HT1080 (cell line): ENCODE measurements at regions not wholly inside any gene's neighbourhood (a gene's known extent, or its start where the extent isn't known, plus 50 kb on each side); places are given as distances from the start of the nearest gene placed in this dataset.
"Not testable (repeated sequence)": the region's sequence is repeated elsewhere in the genome, so short reads cannot be mapped to it uniquely, and the experiment has no call there.

Experiments
- DNase-seq: peaks from one replicate; pipeline ENCODE4 v3.0.0-alpha.2; 2015; ENCODE audit warnings: low read depth

GRCh38 chr16:29311461-29312344 is 94.8 kb downstream of the NPIPB11 start:
- no peak for DNase-seq

GRCh38 chr16:29310852-29311314 is 95.6 kb downstream of the NPIPB11 start:
- no peak for DNase-seq

GRCh38 chr16:29310243-29310642 is 96.3 kb downstream of the NPIPB11 start:
- DNase-seq = not testable (repeated sequence)

- DNase-seq = not testable (repeated sequence)
Measured at GRCh38 chr16:29309601-29310000, 96.9 kb downstream of the NPIPB11 start.

GRCh38 chr16:29308644-29309546 is 97.6 kb downstream of the NPIPB11 start:
- DNase-seq = no peak

GRCh38 chr16:29307598-29308507 is 98.7 kb downstream of the NPIPB11 start:
- peak; percentile 41 for DNase-seq

- no peak for DNase-seq
Measured at GRCh38 chr16:29306943-29307597, 99.4 kb downstream of the NPIPB11 start.

- no peak for DNase-seq
Measured at GRCh38 chr16:29306201-29306600, 100.3 kb downstream of the NPIPB11 start.

- not testable (repeated sequence) for DNase-seq
Measured at GRCh38 chr16:29305018-29305417, 101.5 kb downstream of the NPIPB11 start.

GRCh38 chr16:29304251-29304650 is 102.3 kb downstream of the NPIPB11 start:
- no peak for DNase-seq

GRCh38 chr16:29303520-29303919 is 103.0 kb downstream of the NPIPB11 start:
- no peak for DNase-seq

GRCh38 chr16:29302976-29303375 is 103.5 kb downstream of the NPIPB11 start:
- DNase-seq = no peak

GRCh38 chr16:29302433-29302832 is 104.1 kb downstream of the NPIPB11 start:
- not testable (repeated sequence) for DNase-seq

- DNase-seq = not testable (repeated sequence)
Measured at GRCh38 chr16:29301662-29302285, 104.7 kb downstream of the NPIPB11 start.

- DNase-seq = not testable (repeated sequence)
Measured at GRCh38 chr16:29300541-29301535, 105.7 kb downstream of the NPIPB11 start.

- not testable (repeated sequence) for DNase-seq
Measured at GRCh38 chr16:29300030-29300491, 106.5 kb downstream of the NPIPB11 start.

- DNase-seq = not testable (repeated sequence)
Measured at GRCh38 chr16:29298997-29299396, 107.5 kb downstream of the NPIPB11 start.

- not testable (repeated sequence) for DNase-seq
Measured at GRCh38 chr16:29298307-29298706, 108.2 kb downstream of the NPIPB11 start.
